Natural killer cell (primary cell): ENCODE measurements at regions not wholly inside any gene's neighbourhood (a gene's known extent, or its start where the extent isn't known, plus 50 kb on each side); places are given as distances from the start of the nearest gene placed in this dataset.
"Not testable (repeated sequence)": the region's sequence is repeated elsewhere in the genome, so short reads cannot be mapped to it uniquely, and the experiment has no call there.

Experiments used
- ATAC-seq, 3 donors: fragments of 150-1000 bp in 2 of 3; fragments of 200-7000 bp in 1 of 3; cut with Tn5 transposase; 1 replicate in 1 of 3; 2 replicates in 2 of 3; pipeline ENCODE4 v1.10.0; 2021; ENCODE audit warnings: mild to moderate bottlenecking in 2 of 3, moderate library complexity in 2 of 3
- DNase-seq, 2 donors: peaks; one replicate each; pipeline versions ENCODE4 v3.0.0 to v3.0.0-alpha.2; 2013 to 2021; ENCODE audit warnings: mixed read lengths in 1 of 2
- H3K27ac ChIP-seq: one replicate; pipeline ENCODE4 v1.5.1; 2013; ENCODE audit warnings: mild to moderate bottlenecking, low read length
- H3K27me3 ChIP-seq: one replicate; pipeline ENCODE4 v1.6.1; 2013; ENCODE audit warnings: low read length; ENCODE audit not compliant: control insufficient read depth, insufficient read depth
- H3K36me3 ChIP-seq: one replicate; pipeline ENCODE4 v1.6.1; 2013; ENCODE audit warnings: low read length; ENCODE audit not compliant: control insufficient read depth, insufficient read depth
- H3K4me1 ChIP-seq: one replicate; pipeline ENCODE4 v1.6.1; 2013; ENCODE audit warnings: low read length; ENCODE audit not compliant: control insufficient read depth, insufficient read depth
- H3K4me3 ChIP-seq: one replicate; pipeline ENCODE4 v1.5.1; 2013; ENCODE audit warnings: low read length
- H3K9me3 ChIP-seq: one replicate; pipeline ENCODE4 v1.6.1; 2013; ENCODE audit warnings: low read length; ENCODE audit not compliant: control insufficient read depth, insufficient read depth
- H3K27ac Mint-ChIP-seq, 2 donors: one replicate each; pipeline ENCODE4 v1.8.0; 2022; ENCODE audit warnings: mild to moderate bottlenecking in 2 of 2, mixed read lengths in 2 of 2, moderate library complexity in 1 of 2
- H3K27me3 Mint-ChIP-seq, 2 donors: one replicate each; pipeline ENCODE4 v1.8.0; 2022; ENCODE audit warnings: low read depth in 2 of 2, mixed read lengths in 2 of 2
- H3K36me3 Mint-ChIP-seq: one replicate; pipeline ENCODE4 v1.8.0; 2022; ENCODE audit warnings: mixed read lengths
- H3K4me1 Mint-ChIP-seq, 2 donors: one replicate each; pipeline ENCODE4 v1.8.0; 2022; ENCODE audit warnings: mixed read lengths in 2 of 2
- H3K4me3 Mint-ChIP-seq: one replicate; pipeline ENCODE4 v1.8.0; 2022; ENCODE audit warnings: mild to moderate bottlenecking, moderate library complexity, mixed read lengths
- H3K9me3 Mint-ChIP-seq, 2 donors: one replicate each; pipeline ENCODE4 v1.8.0; 2022; ENCODE audit warnings: mixed read lengths in 2 of 2
- CTCF ChIP-seq: fragments of 200-600 bp; IDR thresholded peaks from one replicate; pipeline ENCODE4 v1.8.0; 2022; ENCODE audit warnings: antibody characterized with exemption
- WGBS: methylation state at CpG from one replicate; pipeline ENCODE4 v1.1.7; 2013; ENCODE audit warnings: missing lambda C conversion rate; ENCODE audit not compliant: insufficient coverage; 5-methylcytosine and 5-hydroxymethylcytosine counted together
- intact Hi-C: fragments of 100-400 bp; cut with micrococcal nuclease; formaldehyde crosslinking; loops from one replicate; pipeline ENCODE4 v1.14.2; 2022

GRCh38 chr6:156193381-156193780, 583.8 kb upstream of the ARID1B start:
- H3K27ac Mint-ChIP-seq: no peak overlapping the region
- DNase-seq (no peak), ATAC-seq (no peak)
- no peak for TF ChIP-seq CTCF
- Histone ChIP-seq H3K9me3 (no peaks in the 10 kb centered on the region), H3K4me1 (no peaks in the 10 kb centered on the region), H3K27ac (no peak overlapping the region), H3K36me3 (no peaks in the 10 kb centered on the region), H3K27me3 (no peaks in the 10 kb centered on the region), H3K4me3 (no peak overlapping the region)
- intact Hi-C loops: no loop called here
- no peaks in the 10 kb centered on the region for H3K36me3 Mint-ChIP-seq
- no peaks in the 10 kb centered on the region for H3K27me3 Mint-ChIP-seq
- H3K9me3 Mint-ChIP-seq: peaks cover 2 to 3% of the 10 kb centered on the region in 2 donors
- WGBS: 82% methylated on average over 3 of the region's 4 CpGs
- no peaks in the 10 kb centered on the region for H3K4me1 Mint-ChIP-seq
- H3K4me3 Mint-ChIP-seq: no peak overlapping the region

- intact Hi-C loops: no loop called here
- Mint-ChIP-seq H3K27ac (no peak overlapping the region), H3K9me3 (peaks cover under 1 to 3% of the 10 kb centered on the region in 2 donors), H3K27me3 (no peaks in the 10 kb centered on the region), H3K4me1 (no peaks in the 10 kb centered on the region), H3K36me3 (no peaks in the 10 kb centered on the region), H3K4me3 (no peak overlapping the region)
- Histone ChIP-seq H3K27ac (no peak overlapping the region), H3K9me3 (no peaks in the 10 kb centered on the region), H3K36me3 (no peaks in the 10 kb centered on the region), H3K4me3 (no peak overlapping the region), H3K27me3 (no peaks in the 10 kb centered on the region), H3K4me1 (no peaks in the 10 kb centered on the region)
- DNase-seq: peak in 1 of 2 donors; percentile 12
- 64% methylated on average over 3 of the region's 3 CpGs for WGBS
- no peak for TF ChIP-seq CTCF
- ATAC-seq: no peak
These were observed 585.3 kb upstream of the ARID1B start for GRCh38 chr6:156191895-156192294.

GRCh38 chr6:156191390-156191789, 585.8 kb upstream of the ARID1B start:
- H3K9me3 Mint-ChIP-seq, H3K4me1 Mint-ChIP-seq, H3K36me3 Mint-ChIP-seq, H3K27me3 Mint-ChIP-seq, H3K27me3 ChIP-seq, H3K9me3 ChIP-seq, H3K4me1 ChIP-seq, H3K4me3 ChIP-seq, H3K27ac Mint-ChIP-seq, intact Hi-C loops, H3K36me3 ChIP-seq, H3K27ac ChIP-seq, ATAC-seq, DNase-seq, H3K4me3 Mint-ChIP-seq: not testable (repeated sequence)

GRCh38 chr6:156190270-156190669, 586.9 kb upstream of the ARID1B start:
- Mint-ChIP-seq H3K4me3 (no peak overlapping the region), H3K9me3 (peaks cover 0 to 3% of the 10 kb centered on the region in 2 donors), H3K4me1 (no peaks in the 10 kb centered on the region), H3K36me3 (no peaks in the 10 kb centered on the region), H3K27me3 (no peaks in the 10 kb centered on the region), H3K27ac (no peak overlapping the region)
- Histone ChIP-seq H3K9me3 (no peaks in the 10 kb centered on the region), H3K36me3 (no peaks in the 10 kb centered on the region), H3K27ac (no peak overlapping the region), H3K4me3 (no peak overlapping the region), H3K4me1 (no peaks in the 10 kb centered on the region), H3K27me3 (no peaks in the 10 kb centered on the region)
- TF ChIP-seq CTCF: no peak
- DNase-seq: no peak
- WGBS: 85% methylated on average over 5 of the region's 6 CpGs
- ATAC-seq: no peak
- intact Hi-C loops: no loop called here
